Prostate gland (tissue), 2 donors: ENCODE measurements at regions not wholly inside any gene's neighbourhood (a gene's known extent, or its start where the extent isn't known, plus 50 kb on each side); places are given as distances from the start of the nearest gene placed in this dataset.

Experiments used
- DNase-seq: peaks from one replicate; pipeline ENCODE4 v3.0.0-alpha.2; 2019; ENCODE audit warnings: low spot score
- H3K27ac ChIP-seq, 2 donors: fragments of 200-600 bp; sonication (generic); 2 replicates each; pipeline ENCODE4 v1.5.1; 2017 to 2019
- H3K27me3 ChIP-seq: fragments of 200-600 bp; sonication (generic); replicated peaks from 2 replicates; pipeline ENCODE4 v1.5.1; 2019; ENCODE audit not compliant: insufficient read depth
- H3K36me3 ChIP-seq, 2 donors: fragments of 200-600 bp; sonication (generic); 1 replicate in 1 of 2; 2 replicates in 1 of 2; pipeline versions ENCODE4 v1.5.1 to v1.8.1; 2017 to 2019
- H3K4me1 ChIP-seq: fragments of 200-600 bp; sonication (generic); replicated peaks from 2 replicates; pipeline ENCODE4 v1.5.1; 2019
- H3K4me3 ChIP-seq, 2 donors: fragments of 200-600 bp; sonication (generic); 2 replicates each; pipeline ENCODE4 v1.5.1; 2017 to 2019
- H3K9me3 ChIP-seq: fragments of 200-600 bp; sonication (generic); 2 replicates; pipeline ENCODE4 v1.5.1; 2017
- CTCF ChIP-seq, 4 experiments: fragments of 200-600 bp in 2 of 4; fragments of 450-650 bp in 2 of 4; sonication (generic) in 2 of 4; IDR thresholded peaks; 1 replicate in 3 of 4; 2 replicates in 1 of 4; pipeline ENCODE4 v1.5.1; 2016 to 2019; ENCODE audit warnings: antibody characterized with exemption in 4 of 4, mild to moderate bottlenecking in 2 of 4, moderate library complexity in 2 of 4
- POLR2A ChIP-seq: fragments of 450-650 bp; IDR thresholded peaks from one replicate; pipeline ENCODE4 v1.6.1; 2016; ENCODE audit warnings: antibody characterized with exemption, mild to moderate bottlenecking
- POLR2AphosphoS5 ChIP-seq: sonication (generic); formaldehyde crosslinking; IDR thresholded peaks from one replicate; pipeline ENCODE4 v1.6.1; 2017; ENCODE audit warnings: antibody characterized with exemption
- WGBS: methylation state at CpG from one replicate; pipeline ENCODE4 v1.1.5; 2018; 5-methylcytosine and 5-hydroxymethylcytosine counted together
- intact Hi-C: fragments of 100-400 bp; cut with DNase I; formaldehyde crosslinking; loops from one replicate; pipeline ENCODE4 v1.14.2; 2022

- intact Hi-C loops, result no loop called here
- WGBS, result 78% methylated on average over 2 of the region's 2 CpGs
- DNase-seq, result no peak
- H3K27me3 ChIP-seq, result no peaks in the 10 kb centered on the region
- no peaks in the 10 kb centered on the region for H3K9me3 ChIP-seq
- H3K27ac ChIP-seq, result no peak overlapping the region
- TF ChIP-seq CTCF (IDR thresholded peaks at IDR 0.05), result no peak
- no peak for TF ChIP-seq POLR2AphosphoS5
- no peak for TF ChIP-seq POLR2A
- no peaks in the 10 kb centered on the region for H3K4me1 ChIP-seq
- no peak overlapping the region for H3K4me3 ChIP-seq
- H3K36me3 ChIP-seq, result no peaks in the 10 kb centered on the region
Measured at GRCh38 chr7:17472939-17473338, 174.5 kb downstream of the AHR start.

- no peaks in the 10 kb centered on the region for H3K36me3 ChIP-seq
- no peaks in the 10 kb centered on the region for H3K4me1 ChIP-seq
- no peaks in the 10 kb centered on the region for H3K9me3 ChIP-seq
- TF ChIP-seq CTCF (IDR thresholded peaks at IDR 0.05) (no peak), POLR2A (no peak), POLR2AphosphoS5 (no peak)
- intact Hi-C loops, result no loop called here
- 92% methylated on average over 13 of the region's 13 CpGs for WGBS
- no peak overlapping the region for H3K4me3 ChIP-seq
- H3K27ac ChIP-seq, result no peak overlapping the region
- no peak for DNase-seq
- H3K27me3 ChIP-seq, result no peaks in the 10 kb centered on the region
Measured at GRCh38 chr7:17474724-17475344, 176.4 kb downstream of the AHR start.

- no peak for DNase-seq
- Histone ChIP-seq H3K9me3 (no peaks in the 10 kb centered on the region), H3K27me3 (no peaks in the 10 kb centered on the region), H3K36me3 (no peaks in the 10 kb centered on the region), H3K4me1 (no peaks in the 10 kb centered on the region), H3K27ac (no peak overlapping the region), H3K4me3 (no peak overlapping the region)
- intact Hi-C loops, result no loop called here
- 20% methylated on average over 2 of the region's 2 CpGs for WGBS
- TF ChIP-seq POLR2AphosphoS5 (no peak), CTCF (IDR thresholded peaks at IDR 0.05) (no peak), POLR2A (no peak)
Measured at GRCh38 chr7:17477182-17477581, 178.7 kb downstream of the AHR start.

GRCh38 chr7:17481118-17481517, 182.7 kb downstream of the AHR start:
- intact Hi-C loops, result no loop called here
- Histone ChIP-seq H3K9me3 (no peaks in the 10 kb centered on the region), H3K4me1 (no peaks in the 10 kb centered on the region), H3K36me3 (no peaks in the 10 kb centered on the region), H3K27ac (no peak overlapping the region), H3K27me3 (no peaks in the 10 kb centered on the region), H3K4me3 (no peak overlapping the region)
- TF ChIP-seq CTCF (IDR thresholded peaks at IDR 0.05) (no peak), POLR2A (no peak), POLR2AphosphoS5 (no peak)
- WGBS, result 95% methylated on average over 2 of the region's 2 CpGs
- DNase-seq, result no peak

GRCh38 chr7:17485368-17485767, 186.9 kb downstream of the AHR start:
- 93% methylated on average over 1 of the region's 1 CpG for WGBS
- H3K27me3 ChIP-seq, result no peaks in the 10 kb centered on the region
- TF ChIP-seq POLR2AphosphoS5 (no peak), POLR2A (no peak), CTCF (IDR thresholded peaks at IDR 0.05) (no peak)
- H3K9me3 ChIP-seq, result no peaks in the 10 kb centered on the region
- no peak for DNase-seq
- H3K4me3 ChIP-seq, result no peak overlapping the region
- intact Hi-C loops, result no loop called here
- H3K27ac ChIP-seq, result no peak overlapping the region
- H3K4me1 ChIP-seq, result no peaks in the 10 kb centered on the region
- no peaks in the 10 kb centered on the region for H3K36me3 ChIP-seq
